Dermis blood vessel endothelial cell (primary cell): ENCODE measurements at regions not wholly inside any gene's neighbourhood (a gene's known extent, or its start where the extent isn't known, plus 50 kb on each side); places are given as distances from the start of the nearest gene placed in this dataset.

Experiments used
- DNase-seq: peaks from one replicate; pipeline ENCODE4 v3.0.0; 2010

- no peak for DNase-seq
Measured at GRCh38 chr7:17611611-17612010, 313.2 kb downstream of the AHR start.

- DNase-seq, result no peak
Measured at GRCh38 chr7:17613338-17614041, 315.0 kb downstream of the AHR start.

- no peak for DNase-seq
Measured at GRCh38 chr7:17617380-17617779, 318.9 kb downstream of the AHR start.

GRCh38 chr7:17617857-17618651 lies 319.6 kb downstream of the AHR start:
- DNase-seq, result no peak

GRCh38 chr7:17618652-17618974 lies 320.2 kb downstream of the AHR start:
- no peak for DNase-seq

GRCh38 chr7:17619196-17619818 lies 320.9 kb downstream of the AHR start:
- DNase-seq, result no peak

GRCh38 chr7:17620566-17620965 lies 319.7 kb downstream of the SNX13 start:
- DNase-seq, result no peak

GRCh38 chr7:17622451-17622850 lies 317.8 kb downstream of the SNX13 start:
- DNase-seq, result no peak

GRCh38 chr7:17623546-17624185 lies 316.6 kb downstream of the SNX13 start:
- DNase-seq, result no peak

- no peak for DNase-seq
Measured at GRCh38 chr7:17624379-17624778, 315.9 kb downstream of the SNX13 start.

GRCh38 chr7:17625043-17625442 lies 315.3 kb downstream of the SNX13 start:
- DNase-seq, result no peak

GRCh38 chr7:17626235-17626634 lies 314.1 kb downstream of the SNX13 start:
- DNase-seq, result no peak

- DNase-seq, result no peak
Measured at GRCh38 chr7:17631061-17631460, 309.2 kb downstream of the SNX13 start.

- DNase-seq, result no peak
Measured at GRCh38 chr7:17632384-17632783, 307.9 kb downstream of the SNX13 start.

GRCh38 chr7:17633067-17633466 lies 307.2 kb downstream of the SNX13 start:
- peak; percentile 8 for DNase-seq

GRCh38 chr7:17638727-17639126 lies 301.6 kb downstream of the SNX13 start:
- DNase-seq, result no peak

- peak; percentile 59 for DNase-seq
Measured at GRCh38 chr7:17640730-17641377, 299.4 kb downstream of the SNX13 start.

- no peak for DNase-seq
Measured at GRCh38 chr7:17645500-17645899, 294.8 kb downstream of the SNX13 start.

- DNase-seq, result peak; percentile 45
Measured at GRCh38 chr7:17646253-17646956, 293.9 kb downstream of the SNX13 start.

- DNase-seq, result no peak
Measured at GRCh38 chr7:17651341-17651740, 289.0 kb downstream of the SNX13 start.

- peak; percentile 15 for DNase-seq
Measured at GRCh38 chr7:17651863-17652385, 288.4 kb downstream of the SNX13 start.

GRCh38 chr7:17654940-17655339 lies 285.4 kb downstream of the SNX13 start:
- peak; percentile 8 for DNase-seq
